GM23338 (cell line): ENCODE measurements at regions not wholly inside any gene's neighbourhood (a gene's known extent, or its start where the extent isn't known, plus 50 kb on each side); places are given as distances from the start of the nearest gene placed in this dataset.

ENCODE experiments used
- CREB1 ChIP-seq: fragments of 250-450 bp; sonication (Bioruptor Pico); IDR thresholded peaks from 2 replicates; pipeline ENCODE4 v1.5.0; 2020; ENCODE audit warnings: low read depth, mild to moderate bottlenecking, moderate library complexity
- EZH2 ChIP-seq: fragments of 200-600 bp; sonication (generic); IDR thresholded peaks from one replicate; pipeline ENCODE4 v1.8.0; 2017; ENCODE audit warnings: antibody characterized with exemption, mild to moderate bottlenecking, low read depth; ENCODE audit not compliant: unreplicated experiment
- POLR2AphosphoS5 ChIP-seq: IDR thresholded peaks from 2 replicates; pipeline ENCODE4 v1.6.1; 2016; ENCODE audit warnings: antibody characterized with exemption, low read depth
- TF ChIP-seq, protein P1 (sequence below), 2 experiments: fragments of 200-600 bp in 1 of 2; sonication (generic) in 1 of 2; conservative IDR thresholded peaks; 2 replicates each; pipeline versions ENCODE4 v1.5.1 to v1.6.1; 2016 to 2017; ENCODE audit warnings: antibody characterized with exemption in 2 of 2, low read depth in 2 of 2, mild to moderate bottlenecking in 2 of 2, moderate library complexity in 1 of 2
- TF ChIP-seq, protein P2 (sequence below): IDR thresholded peaks from 2 replicates; pipeline ENCODE4 v1.6.1; 2016; ENCODE audit warnings: antibody characterized with exemption

DNA sequence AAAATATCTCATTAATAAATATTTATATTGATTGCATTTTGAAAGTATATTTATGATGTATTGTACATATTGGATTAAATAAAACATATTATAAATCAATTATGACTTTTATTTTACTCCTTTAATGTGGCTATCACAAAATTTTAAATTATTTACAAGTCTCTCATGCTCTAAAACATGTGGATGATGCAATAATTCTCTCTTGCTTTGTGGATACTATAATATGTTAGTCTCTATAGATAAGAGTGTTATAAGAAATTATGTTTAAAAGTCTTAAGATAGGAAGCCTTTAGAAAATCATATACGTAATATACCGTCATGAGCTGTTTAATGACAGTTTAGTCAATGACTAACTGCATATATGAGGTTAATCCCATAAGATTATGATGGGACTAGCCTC is 547.4 kb upstream of the ALCAM start:
- TF ChIP-seq, protein P1, sequence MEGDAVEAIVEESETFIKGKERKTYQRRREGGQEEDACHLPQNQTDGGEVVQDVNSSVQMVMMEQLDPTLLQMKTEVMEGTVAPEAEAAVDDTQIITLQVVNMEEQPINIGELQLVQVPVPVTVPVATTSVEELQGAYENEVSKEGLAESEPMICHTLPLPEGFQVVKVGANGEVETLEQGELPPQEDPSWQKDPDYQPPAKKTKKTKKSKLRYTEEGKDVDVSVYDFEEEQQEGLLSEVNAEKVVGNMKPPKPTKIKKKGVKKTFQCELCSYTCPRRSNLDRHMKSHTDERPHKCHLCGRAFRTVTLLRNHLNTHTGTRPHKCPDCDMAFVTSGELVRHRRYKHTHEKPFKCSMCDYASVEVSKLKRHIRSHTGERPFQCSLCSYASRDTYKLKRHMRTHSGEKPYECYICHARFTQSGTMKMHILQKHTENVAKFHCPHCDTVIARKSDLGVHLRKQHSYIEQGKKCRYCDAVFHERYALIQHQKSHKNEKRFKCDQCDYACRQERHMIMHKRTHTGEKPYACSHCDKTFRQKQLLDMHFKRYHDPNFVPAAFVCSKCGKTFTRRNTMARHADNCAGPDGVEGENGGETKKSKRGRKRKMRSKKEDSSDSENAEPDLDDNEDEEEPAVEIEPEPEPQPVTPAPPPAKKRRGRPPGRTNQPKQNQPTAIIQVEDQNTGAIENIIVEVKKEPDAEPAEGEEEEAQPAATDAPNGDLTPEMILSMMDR (conservative IDR thresholded peaks at IDR 0.05; ENCODE audit: low read depth in 2 of 2) = no peak
- no peak for TF ChIP-seq EZH2
- TF ChIP-seq, protein P2, sequence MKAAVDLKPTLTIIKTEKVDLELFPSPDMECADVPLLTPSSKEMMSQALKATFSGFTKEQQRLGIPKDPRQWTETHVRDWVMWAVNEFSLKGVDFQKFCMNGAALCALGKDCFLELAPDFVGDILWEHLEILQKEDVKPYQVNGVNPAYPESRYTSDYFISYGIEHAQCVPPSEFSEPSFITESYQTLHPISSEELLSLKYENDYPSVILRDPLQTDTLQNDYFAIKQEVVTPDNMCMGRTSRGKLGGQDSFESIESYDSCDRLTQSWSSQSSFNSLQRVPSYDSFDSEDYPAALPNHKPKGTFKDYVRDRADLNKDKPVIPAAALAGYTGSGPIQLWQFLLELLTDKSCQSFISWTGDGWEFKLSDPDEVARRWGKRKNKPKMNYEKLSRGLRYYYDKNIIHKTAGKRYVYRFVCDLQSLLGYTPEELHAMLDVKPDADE = no peak
- no peak for TF ChIP-seq CREB1
- no peak for TF ChIP-seq POLR2AphosphoS5
